ENCODE measurements at regions not wholly inside any gene's neighbourhood (a gene's known extent, or its start where the extent isn't known, plus 50 kb on each side); places are given as distances from the start of the nearest gene placed in this dataset.
"Not testable (repeated sequence)": the region's sequence is repeated elsewhere in the genome, so short reads cannot be mapped to it uniquely, and the experiment has no call there.

DNA sequence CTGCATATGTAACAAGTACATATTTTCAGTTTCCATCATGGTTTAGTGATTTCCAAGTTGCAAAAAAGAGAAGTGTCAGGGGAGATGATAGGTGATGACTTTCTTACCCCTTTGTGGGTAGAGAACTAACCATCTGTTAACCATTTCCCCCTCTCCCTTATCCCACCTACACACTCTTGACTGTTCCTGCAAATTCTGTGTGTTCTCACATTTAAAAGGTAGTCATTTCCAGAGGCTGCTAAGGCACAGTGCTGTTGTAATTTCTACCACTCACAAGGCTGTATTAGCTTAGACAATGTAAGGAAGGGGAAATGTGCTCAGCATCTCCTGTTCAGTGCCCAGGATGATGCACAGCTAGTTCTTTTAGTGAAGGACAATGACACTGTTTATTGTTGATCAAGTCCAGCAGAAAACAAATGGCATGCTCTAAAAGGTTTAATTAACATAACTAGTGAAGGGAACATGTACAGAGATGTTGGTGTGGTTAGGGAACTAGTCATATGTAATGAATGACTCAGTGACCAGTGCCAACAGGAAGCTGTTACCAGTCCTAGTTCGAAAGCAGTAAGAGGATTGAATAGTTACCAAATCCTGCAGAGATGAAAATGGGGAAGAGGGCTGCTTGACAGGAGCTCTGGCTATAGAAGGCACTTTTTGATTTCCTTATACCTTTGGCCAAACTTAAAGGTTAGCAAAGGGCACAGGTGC, 165.1 kb downstream of the PLK2 start:
- DNase-seq: no peak

DNA sequence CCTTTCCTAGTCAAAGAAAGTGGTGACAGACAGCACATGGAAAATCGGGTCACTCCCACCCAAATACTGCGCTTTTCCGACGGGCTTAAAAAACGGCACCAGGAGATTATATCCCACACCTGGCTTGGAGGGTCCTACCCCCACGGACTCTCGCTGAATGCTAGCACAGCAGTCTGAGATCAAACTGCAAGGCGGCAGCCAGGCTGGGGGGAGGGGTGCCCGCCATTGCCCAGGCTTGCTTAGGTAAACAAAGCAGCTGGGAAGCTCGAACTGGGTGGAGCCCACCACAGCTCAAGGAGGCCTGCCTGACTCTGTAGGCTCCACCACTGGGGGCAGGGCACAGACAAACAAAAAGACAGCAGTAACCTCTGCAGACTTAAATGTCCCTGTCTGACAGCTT, 171.6 kb downstream of the PLK2 start:
- not testable (repeated sequence) for DNase-seq

DNA sequence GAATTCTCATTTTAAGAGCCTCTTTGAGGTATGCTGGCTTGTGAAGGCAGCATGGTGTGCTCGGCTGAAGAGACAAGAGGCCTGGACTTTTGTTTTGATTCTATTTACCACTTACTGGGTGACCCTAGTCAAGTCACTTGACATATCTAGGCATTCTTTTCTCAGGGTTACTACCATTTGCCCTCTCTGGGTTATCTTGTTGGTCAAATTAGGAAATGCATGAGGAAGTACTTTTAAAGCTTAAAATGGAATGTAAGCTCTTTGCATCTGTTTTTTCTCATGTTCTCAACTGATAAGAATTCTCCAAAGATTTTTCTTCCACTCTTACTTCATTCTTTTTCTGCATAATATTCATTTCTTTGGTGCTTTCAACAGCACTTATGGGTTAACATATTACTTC, 173.1 kb downstream of the PLK2 start:
- no peak for DNase-seq

DNA sequence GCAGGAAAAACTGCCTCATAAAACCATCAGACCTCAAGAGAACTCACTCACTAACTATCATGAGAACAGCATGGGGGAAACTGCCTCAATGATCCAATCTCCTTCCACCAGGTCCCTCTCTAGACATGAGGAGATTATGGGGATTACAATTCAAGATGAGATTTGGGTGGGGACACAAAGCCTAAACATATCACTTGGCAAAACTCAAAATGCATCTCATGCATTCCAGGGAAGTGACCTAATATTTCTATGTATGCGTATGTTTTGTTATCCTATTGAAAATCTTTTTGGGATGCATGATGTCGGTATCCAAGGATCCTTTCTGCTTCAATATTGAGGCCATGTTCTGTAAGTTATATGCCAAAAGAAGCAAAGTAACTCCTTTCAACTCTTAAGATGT, 174.0 kb downstream of the PLK2 start:
- no peak for DNase-seq

DNA sequence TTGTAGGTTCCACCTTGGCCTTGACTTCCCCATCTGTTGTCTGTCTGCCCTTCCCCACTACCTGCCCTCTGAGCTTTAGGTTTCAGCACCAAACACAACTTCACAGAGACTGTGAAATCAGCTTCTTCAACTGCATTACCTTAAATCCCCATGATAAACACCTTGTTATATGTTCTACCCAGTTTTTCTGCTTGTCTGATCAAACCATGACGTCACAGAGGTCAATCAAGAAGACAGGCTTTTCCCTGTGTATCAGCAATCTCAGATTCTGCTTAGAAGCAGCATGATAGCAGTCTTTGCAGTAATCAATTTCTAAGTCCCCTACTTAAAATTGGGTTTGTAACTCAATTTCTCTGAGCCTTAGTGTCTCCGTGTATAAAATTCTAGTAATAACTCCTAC, 175.0 kb downstream of the PLK2 start:
- no peak for DNase-seq

DNA sequence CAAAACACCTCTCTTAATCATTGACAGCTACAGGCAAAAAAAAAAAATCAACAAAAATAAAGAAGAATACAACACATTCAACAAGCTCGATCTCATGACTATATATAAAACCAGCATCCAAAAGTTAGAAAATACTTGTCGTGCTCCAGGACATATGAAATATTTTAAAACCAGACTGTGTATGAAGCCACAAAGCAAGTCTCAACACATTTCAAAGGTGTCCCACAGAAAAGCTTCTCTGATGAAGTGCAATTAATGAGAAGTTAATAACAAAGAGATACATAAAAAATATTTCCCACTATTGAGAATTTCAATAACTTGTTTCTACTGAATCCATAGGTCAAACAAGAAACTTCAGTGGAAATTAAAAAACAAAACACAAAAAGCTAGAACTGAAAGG, 178.7 kb downstream of the PLK2 start:
- DNase-seq: no peak

DNA sequence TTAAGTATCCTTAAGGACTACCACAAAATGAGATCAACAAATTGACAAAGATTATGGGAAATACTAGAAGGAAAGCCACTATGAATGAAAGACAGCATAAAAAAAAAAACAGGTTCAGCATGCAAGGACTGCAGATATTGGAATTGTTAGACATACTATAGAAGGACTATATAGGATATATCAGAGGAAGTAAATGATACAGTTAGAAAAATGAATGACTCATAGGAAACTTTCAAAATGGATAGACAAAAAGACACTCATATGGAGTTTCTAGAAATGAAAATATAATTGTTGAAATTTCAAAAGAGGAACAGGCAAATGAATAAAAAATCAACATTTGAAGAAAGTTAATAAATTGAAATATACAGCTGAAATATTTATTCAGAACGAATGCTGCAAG, 180.6 kb downstream of the PLK2 start:
- DNase-seq: no peak

DNA sequence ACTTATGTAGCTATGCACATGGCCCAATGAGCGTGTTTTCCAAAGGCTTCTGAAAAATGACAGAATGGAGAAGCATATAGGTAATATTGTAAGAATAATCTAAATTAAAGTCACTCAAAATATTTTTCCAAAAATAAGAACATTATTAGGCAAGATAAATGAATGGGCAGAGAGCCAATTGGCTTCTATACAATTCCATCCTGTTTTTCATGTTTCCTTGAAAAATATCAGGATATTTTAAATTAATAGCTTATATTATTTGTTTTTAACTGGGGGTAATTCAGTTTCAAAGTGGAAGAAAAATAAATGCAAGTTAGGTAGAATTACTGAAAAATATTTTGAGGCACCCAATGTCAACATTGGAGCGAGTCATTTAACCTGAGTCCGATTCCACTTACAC, 183.5 kb downstream of the PLK2 start:
- no peak for DNase-seq

DNA sequence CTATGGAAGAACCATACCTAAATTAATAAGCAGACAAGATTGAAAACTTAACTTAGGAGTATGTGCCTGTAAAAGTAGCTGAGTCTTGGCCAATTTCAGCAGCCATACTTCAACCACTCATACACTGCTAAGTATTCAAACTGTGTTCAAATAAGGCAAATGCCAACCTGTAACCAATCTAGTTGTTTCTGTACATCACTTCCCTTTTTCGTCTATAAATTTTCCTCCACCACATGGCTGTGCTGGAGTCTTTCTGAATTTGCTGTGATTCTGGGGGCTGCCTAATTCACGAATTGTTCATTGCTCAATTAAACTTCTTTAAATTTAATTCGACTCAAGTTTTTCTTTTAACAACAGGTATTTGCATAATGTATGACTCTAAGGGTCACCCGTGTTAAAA, 184.4 kb downstream of the PLK2 start:
- no peak for DNase-seq

DNA sequence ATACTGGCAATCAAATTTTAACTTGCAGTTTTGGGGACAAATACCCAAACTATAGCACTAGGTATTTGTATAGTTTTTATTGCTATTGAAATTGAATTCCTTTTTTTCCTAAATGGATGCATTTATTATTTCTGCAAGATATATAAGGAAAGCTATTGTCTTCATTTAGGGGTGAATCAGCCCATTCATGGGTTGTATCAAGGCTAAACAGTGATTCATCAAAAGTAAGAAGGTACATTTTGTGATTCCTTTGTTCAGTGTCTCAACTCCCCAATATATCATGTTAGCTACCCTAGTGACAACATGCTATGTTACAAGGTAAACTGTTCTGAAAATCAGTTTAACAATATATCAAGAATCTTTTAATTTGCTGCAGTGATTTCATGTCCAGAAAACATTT, 185.7 kb downstream of the PLK2 start:
- DNase-seq: no peak

DNA sequence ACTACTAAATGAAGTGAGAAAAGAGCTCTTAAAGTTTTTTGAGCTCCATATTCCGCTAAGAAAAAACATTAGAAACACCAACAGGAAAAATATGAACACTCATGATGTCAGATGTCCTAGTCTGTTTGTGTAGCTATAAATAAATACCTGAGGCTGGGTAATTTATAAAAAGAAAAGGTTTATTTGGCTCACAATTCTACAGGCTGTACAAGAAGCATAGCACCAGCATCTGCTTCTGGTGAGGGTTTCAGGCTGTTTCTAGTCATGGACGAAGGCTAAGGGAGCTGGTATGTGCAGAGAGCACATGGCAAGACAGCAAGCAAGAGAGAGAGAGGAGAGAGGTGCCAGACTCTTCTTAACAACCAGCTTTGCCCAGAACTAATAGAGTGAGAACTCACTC, 186.2 kb downstream of the PLK2 start:
- no peak for DNase-seq

DNA sequence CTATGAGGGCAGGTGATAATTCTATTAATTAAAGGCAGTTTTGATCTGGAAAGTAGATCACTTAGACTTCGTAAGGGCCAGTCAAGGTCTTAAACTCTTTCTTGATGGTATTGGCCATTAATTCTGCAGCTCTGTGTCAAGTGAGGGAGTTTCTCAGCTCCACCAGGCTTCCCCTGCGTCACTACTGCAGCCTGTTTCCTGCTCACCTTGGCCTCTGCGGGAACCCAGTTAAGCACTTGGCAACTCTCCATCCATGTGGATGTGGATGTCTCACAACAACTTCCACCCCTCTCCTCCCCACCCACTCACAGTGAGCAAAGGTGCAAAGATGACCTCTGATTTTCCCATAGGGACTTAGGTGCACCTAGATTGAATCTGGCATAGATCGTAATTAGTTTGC, 191.6 kb downstream of the PLK2 start:
- no peak for DNase-seq

DNA sequence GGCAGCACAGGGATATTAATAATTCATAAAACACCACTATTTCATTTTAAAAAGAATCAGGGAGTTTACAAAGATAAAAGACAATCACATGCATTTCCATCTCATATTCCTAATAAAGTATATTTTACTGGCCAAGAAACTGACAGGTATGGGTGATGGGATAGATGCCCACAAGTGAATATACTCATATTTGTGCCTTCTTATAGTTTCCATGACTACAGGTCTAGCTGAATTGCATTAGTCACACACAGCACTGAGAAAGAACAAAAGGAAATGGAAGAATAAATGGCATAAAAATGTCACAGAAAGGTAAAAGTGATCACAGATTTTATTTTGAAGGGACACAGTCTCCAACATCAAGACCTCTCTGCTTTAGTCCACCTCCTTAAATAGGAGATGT, 193.5 kb downstream of the PLK2 start:
- no peak for DNase-seq

DNA sequence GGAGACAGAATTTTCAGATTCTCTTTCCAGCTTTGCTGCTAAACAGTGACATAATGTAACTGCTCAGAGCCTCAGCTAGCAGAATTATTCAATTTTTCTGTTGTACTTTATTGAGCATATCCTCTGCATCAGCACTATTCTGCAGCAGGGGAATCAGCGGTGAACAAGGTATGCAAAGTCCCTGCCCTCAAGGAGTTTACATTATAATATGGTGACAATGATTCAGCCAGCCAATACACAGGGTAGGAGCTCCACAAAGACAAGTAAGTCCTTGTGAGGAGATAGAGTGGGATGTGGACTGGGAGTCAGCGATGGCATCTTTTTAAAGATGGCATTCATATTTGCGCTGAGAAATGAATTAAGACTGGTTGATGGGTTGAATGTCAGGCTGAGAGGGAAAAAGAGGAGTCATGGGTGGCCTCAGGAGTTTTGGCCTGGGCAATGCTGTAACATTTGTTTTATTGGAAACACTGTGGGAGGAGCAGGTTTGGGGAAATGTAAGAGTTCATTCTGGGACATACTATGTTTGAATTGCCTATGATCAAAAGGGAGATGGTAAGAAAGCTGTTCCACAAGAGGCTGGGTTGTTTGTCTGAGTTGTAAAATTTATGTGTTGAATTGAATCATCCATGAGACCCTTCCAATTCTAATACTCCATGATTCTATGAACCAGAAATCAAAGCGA, 194.5 kb downstream of the PLK2 start:
- no peak for DNase-seq

DNA sequence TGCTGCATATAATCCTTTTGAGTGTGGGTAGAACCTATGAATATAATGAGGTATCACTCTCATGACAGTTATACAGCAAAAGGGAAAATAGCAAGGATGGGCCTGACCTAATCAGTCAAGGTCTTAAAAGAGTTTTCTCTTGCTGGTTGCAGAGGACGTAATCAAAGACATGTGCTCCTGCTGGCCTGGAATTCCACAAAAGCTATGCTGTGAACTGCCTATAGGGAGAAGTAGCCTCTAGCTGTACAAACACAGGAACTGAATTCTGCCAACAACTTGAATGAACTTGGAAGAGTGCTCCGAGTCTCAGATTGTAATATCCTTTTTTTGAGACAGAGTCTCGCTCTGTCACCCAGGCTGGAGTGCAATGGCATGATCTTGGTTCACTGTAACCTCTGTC, 195.6 kb downstream of the PLK2 start:
- no peak for DNase-seq

DNA sequence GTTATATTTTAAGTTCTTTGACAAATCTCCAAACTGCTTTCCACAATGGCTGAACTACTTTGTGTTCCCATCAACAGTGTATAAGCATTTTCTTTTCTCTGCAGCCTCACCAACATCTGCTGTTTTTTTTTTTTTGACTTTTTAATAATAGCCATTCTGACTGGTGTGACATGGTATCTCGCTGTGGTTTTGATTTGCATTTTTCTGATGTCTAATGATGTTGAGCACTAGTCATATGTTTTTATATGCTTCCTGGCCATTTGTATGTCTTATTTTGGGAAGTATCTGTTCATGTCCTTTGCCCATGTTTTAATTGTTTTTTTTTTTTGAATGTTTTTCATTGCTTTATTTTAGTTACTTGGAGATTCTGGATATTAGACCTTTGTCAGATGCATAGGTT, 196.6 kb downstream of the PLK2 start:
- no peak for DNase-seq

DNA sequence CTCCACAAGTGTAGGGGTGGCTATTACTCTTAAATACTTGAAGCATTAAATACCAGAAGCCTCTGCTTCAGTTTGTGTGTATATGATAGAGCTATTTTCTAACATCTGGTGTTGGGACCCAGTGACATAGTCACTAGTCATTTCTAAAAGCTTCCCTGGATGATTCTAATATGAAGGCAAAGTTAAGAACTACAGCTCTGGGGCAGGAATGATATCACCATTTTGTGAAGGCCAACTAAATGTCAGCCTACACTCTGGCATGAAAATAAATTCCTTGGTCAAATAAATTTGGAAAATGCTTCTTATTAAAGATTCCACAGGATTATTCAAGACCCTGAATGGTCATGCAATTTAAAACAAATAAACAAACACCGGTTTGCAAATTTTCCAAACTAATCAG, 197.7 kb downstream of the PLK2 start:
- DNase-seq: no peak

DNA sequence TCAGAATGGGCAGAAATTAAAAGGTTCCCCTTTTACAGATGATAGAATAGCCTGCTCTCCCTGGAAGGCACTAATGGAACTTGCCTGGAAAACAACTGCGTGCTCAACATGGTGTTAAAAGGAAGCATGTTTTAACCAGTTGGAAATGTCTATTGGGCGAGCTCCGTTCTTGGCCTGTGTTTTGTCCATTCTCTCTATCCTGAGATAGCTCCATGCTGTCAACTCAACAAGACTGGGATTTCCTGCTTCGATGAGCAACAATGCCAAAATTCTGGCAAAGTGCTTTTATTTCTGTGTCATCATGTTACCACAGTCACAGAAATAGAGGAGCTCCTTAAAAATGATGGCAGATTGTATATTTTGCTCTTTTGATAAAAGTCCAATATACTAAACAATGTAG, 198.3 kb downstream of the PLK2 start:
- DNase-seq: no peak

DNA sequence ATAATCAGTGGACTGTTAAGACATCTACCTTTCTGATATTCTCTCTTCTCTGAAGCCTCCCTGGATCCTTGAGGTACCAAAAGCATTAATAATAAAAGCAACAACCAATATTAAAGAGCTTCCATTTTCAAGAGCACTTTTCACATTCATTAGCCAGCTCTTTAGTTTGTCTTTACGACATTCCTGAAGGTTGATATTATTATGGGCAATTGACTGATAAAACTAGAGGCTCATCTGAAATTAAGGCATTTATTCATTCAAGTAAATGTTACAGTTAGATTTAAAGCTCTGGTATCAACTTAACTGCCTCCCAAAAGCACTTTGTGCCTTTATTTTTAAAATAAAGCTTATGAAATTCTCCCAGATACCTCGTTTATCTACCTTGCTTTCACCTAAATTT, 199.6 kb downstream of the PLK2 start:
- no peak for DNase-seq

DNA sequence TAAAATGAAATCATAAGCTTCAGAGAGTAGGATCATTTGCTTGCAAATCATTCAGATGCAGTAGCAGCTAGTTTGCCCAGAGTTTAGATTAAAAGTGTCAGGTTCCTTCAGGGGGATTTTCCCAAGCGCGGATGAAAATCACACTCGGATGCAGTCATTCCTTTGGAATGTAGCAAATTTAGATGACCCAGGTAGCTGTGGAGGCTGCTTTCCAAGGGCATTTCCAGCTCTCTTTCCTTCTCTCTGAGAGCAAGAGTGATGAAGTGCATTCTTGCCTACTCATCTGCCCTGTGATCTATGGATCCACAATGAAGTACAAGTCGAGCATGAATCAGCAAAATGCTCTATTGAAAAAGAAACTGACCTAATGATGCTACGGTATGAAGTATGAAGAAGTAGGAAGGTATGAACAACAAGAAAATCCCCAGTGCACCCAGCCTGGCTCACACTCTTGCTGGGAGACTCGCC, 200.2 kb downstream of the PLK2 start:
- no peak for DNase-seq

DNA sequence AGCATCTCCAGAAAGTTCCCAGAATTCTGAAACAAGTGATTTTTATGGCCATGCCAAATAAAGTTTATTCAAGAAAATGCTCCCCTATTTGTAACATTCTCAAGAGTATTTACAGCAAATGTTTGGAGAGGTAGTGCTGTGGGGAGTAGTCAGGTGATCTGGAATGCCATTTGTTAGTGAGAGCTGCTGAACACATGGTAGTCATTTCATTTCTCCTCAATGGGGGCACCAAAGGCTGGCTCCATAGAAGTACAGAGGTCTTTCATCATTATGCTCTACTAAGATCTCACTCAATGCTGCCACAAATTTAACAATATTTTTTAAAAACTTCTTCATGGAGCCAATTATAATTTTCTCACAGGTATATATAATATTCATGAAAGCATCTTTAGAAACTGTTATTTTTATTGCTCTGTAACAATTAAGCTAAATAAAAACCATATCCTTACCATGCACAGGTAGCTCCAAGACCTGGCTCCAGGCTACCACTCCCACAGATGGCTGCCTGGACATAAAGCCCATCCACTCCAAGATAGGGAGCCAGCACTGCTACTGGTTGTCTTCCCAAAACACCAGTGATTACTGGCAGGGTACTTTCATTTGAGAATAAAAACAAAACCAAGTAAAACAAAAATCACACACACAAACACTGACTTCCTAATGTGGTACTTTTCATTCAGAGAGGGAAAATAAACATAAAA, 200.8 kb downstream of the PLK2 start:
- no peak for DNase-seq

DNA sequence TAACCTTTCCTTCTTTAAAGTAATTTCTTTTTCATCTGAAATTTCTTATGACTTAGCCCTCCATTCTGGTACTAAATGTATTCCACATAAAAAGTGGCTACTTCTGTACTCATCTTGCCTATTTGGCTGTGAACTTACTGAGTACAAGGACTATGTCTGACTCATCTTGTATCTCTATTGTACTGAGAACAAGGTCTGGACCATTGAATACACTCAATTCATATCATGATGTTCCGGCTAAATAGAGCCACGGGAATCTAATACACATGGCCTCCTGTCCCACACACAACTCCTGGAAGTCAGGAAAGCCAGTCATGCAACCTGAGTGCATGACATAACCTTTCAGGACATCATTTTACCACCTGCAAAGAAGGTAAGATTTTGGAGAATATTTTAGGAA, 203.9 kb downstream of the PLK2 start:
- DNase-seq: no peak

DNA sequence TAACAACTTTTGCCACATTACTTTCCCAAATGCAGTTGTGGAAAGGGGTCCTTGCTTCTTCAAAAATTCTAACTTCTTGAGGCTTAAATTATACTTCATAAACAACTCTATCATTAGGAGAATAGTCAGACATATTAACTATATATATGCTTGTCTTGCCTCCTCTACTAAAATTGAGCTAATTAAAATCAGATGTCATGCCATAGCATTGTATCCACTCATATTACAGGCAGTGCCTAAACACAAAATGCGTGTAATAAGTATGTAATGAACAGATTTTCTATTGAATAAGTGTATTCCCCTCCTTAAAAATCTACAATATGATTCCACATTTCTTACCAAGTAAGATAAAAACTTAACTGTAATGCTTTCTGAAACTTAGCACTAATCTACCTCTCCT, 204.5 kb downstream of the PLK2 start:
- DNase-seq: no peak

DNA sequence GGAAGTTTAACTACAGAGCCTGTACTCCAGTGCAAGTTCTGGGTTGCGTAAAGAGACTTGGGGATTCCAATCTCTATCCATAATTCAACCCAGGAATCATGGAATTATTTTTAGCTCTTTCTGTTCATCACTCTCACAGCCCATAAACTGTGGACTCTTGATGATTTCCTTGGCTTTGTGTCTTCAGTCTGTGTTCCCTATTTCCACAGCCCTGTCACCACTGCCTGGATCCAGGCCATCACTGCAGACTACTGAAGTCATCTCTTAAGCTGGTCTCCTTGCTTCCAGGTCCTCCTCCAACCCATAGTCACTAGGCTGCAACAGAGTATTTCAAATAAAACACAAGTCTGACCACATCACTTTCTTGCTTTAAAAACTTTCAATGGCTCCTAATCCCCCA, 211.7 kb downstream of the PLK2 start:
- no peak for DNase-seq
